ENCODE measurements at regions not wholly inside any gene's neighbourhood (a gene's known extent, or its start where the extent isn't known, plus 50 kb on each side); places are given as distances from the start of the nearest gene placed in this dataset.

- Histone ChIP-seq H3K27me3 (ENCODE audit: control insufficient read depth, insufficient read depth, low read length) (no peaks in the 10 kb centered on the region), H3K36me3 (replicated peaks; ENCODE audit: control insufficient read depth, insufficient read depth, low read length) (no peaks in the 10 kb centered on the region), H3K4me3 (ENCODE audit: insufficient read depth, low read depth, low read length) (no peak overlapping the region)
- no peak for DNase-seq
Observed at GRCh38 chr6:78300885-78301284, 566.5 kb upstream of the IRAK1BP1 start.

- no peaks in the 10 kb centered on the region for H3K36me3 ChIP-seq (replicated peaks; ENCODE audit: control insufficient read depth, insufficient read depth, low read length)
- H3K4me3 ChIP-seq (ENCODE audit: insufficient read depth, low read depth, low read length), result no peak overlapping the region
- DNase-seq, result no peak
- no peaks in the 10 kb centered on the region for H3K27me3 ChIP-seq (ENCODE audit: control insufficient read depth, insufficient read depth, low read length)
Observed at GRCh38 chr6:78302411-78302810, 564.9 kb upstream of the IRAK1BP1 start.

GRCh38 chr6:78308025-78308424 is 559.3 kb upstream of the IRAK1BP1 start:
- H3K4me3 ChIP-seq (ENCODE audit: insufficient read depth, low read depth, low read length), result no peak overlapping the region
- peak; percentile 1 for DNase-seq
- H3K36me3 ChIP-seq (replicated peaks; ENCODE audit: control insufficient read depth, insufficient read depth, low read length), result no peaks in the 10 kb centered on the region
- no peaks in the 10 kb centered on the region for H3K27me3 ChIP-seq (ENCODE audit: control insufficient read depth, insufficient read depth, low read length)

- Histone ChIP-seq H3K36me3 (replicated peaks; ENCODE audit: control insufficient read depth, insufficient read depth, low read length) (no peaks in the 10 kb centered on the region), H3K27me3 (ENCODE audit: control insufficient read depth, insufficient read depth, low read length) (no peaks in the 10 kb centered on the region), H3K4me3 (ENCODE audit: insufficient read depth, low read depth, low read length) (no peak overlapping the region)
- no peak for DNase-seq
Observed at GRCh38 chr6:78322068-78322845, 545.1 kb upstream of the IRAK1BP1 start.

- DNase-seq, result no peak
- H3K36me3 ChIP-seq (replicated peaks; ENCODE audit: control insufficient read depth, insufficient read depth, low read length), result no peaks in the 10 kb centered on the region
- H3K4me3 ChIP-seq (ENCODE audit: insufficient read depth, low read depth, low read length), result no peak overlapping the region
- no peaks in the 10 kb centered on the region for H3K27me3 ChIP-seq (ENCODE audit: control insufficient read depth, insufficient read depth, low read length)
Observed at GRCh38 chr6:78324213-78324612, 543.1 kb upstream of the IRAK1BP1 start.

- DNase-seq, result no peak
- H3K36me3 ChIP-seq (replicated peaks; ENCODE audit: control insufficient read depth, insufficient read depth, low read length), result no peaks in the 10 kb centered on the region
- no peaks in the 10 kb centered on the region for H3K27me3 ChIP-seq (ENCODE audit: control insufficient read depth, insufficient read depth, low read length)
- no peak overlapping the region for H3K4me3 ChIP-seq (ENCODE audit: insufficient read depth, low read depth, low read length)
Observed at GRCh38 chr6:78340755-78341154, 526.6 kb upstream of the IRAK1BP1 start.

- no peak for DNase-seq
- H3K27me3 ChIP-seq (ENCODE audit: control insufficient read depth, insufficient read depth, low read length), result no peaks in the 10 kb centered on the region
- H3K4me3 ChIP-seq (ENCODE audit: insufficient read depth, low read depth, low read length), result no peak overlapping the region
- H3K36me3 ChIP-seq (replicated peaks; ENCODE audit: control insufficient read depth, insufficient read depth, low read length), result no peaks in the 10 kb centered on the region
Observed at GRCh38 chr6:78345882-78346281, 521.5 kb upstream of the IRAK1BP1 start.

GRCh38 chr6:78347191-78347916 is 520.0 kb upstream of the IRAK1BP1 start:
- no peak for DNase-seq

GRCh38 chr6:78353040-78353439 is 514.3 kb upstream of the IRAK1BP1 start:
- DNase-seq, result no peak
- Histone ChIP-seq H3K36me3 (replicated peaks; ENCODE audit: control insufficient read depth, insufficient read depth, low read length) (no peaks in the 10 kb centered on the region), H3K4me3 (ENCODE audit: insufficient read depth, low read depth, low read length) (no peak overlapping the region), H3K27me3 (ENCODE audit: control insufficient read depth, insufficient read depth, low read length) (no peaks in the 10 kb centered on the region)

More at GRCh38 chr6:78347191-78347916, 520.0 kb upstream of the IRAK1BP1 start:
- H3K36me3 ChIP-seq (replicated peaks; ENCODE audit: control insufficient read depth, insufficient read depth, low read length), result no peaks in the 10 kb centered on the region
- H3K27me3 ChIP-seq (ENCODE audit: control insufficient read depth, insufficient read depth, low read length), result no peaks in the 10 kb centered on the region
- no peak overlapping the region for H3K4me3 ChIP-seq (ENCODE audit: insufficient read depth, low read depth, low read length)

GRCh38 chr6:78363688-78364087 is 503.7 kb upstream of the IRAK1BP1 start:
- no peak for DNase-seq
- no peak overlapping the region for H3K4me3 ChIP-seq (ENCODE audit: insufficient read depth, low read depth, low read length)
- no peaks in the 10 kb centered on the region for H3K36me3 ChIP-seq (replicated peaks; ENCODE audit: control insufficient read depth, insufficient read depth, low read length)
- no peaks in the 10 kb centered on the region for H3K27me3 ChIP-seq (ENCODE audit: control insufficient read depth, insufficient read depth, low read length)

- no peaks in the 10 kb centered on the region for H3K36me3 ChIP-seq (replicated peaks; ENCODE audit: control insufficient read depth, insufficient read depth, low read length)
- no peaks in the 10 kb centered on the region for H3K27me3 ChIP-seq (ENCODE audit: control insufficient read depth, insufficient read depth, low read length)
- H3K4me3 ChIP-seq (ENCODE audit: insufficient read depth, low read depth, low read length), result no peak overlapping the region
- no peak for DNase-seq
Observed at GRCh38 chr6:78365473-78365872, 501.9 kb upstream of the IRAK1BP1 start.

- Histone ChIP-seq H3K4me3 (ENCODE audit: insufficient read depth, low read depth, low read length) (no peak overlapping the region), H3K36me3 (replicated peaks; ENCODE audit: control insufficient read depth, insufficient read depth, low read length) (no peaks in the 10 kb centered on the region), H3K27me3 (ENCODE audit: control insufficient read depth, insufficient read depth, low read length) (no peaks in the 10 kb centered on the region)
- no peak for DNase-seq
Observed at GRCh38 chr6:78377056-78377455, 490.3 kb upstream of the IRAK1BP1 start.

- H3K36me3 ChIP-seq (replicated peaks; ENCODE audit: control insufficient read depth, insufficient read depth, low read length), result no peaks in the 10 kb centered on the region
- no peaks in the 10 kb centered on the region for H3K27me3 ChIP-seq (ENCODE audit: control insufficient read depth, insufficient read depth, low read length)
- H3K4me3 ChIP-seq (ENCODE audit: insufficient read depth, low read depth, low read length), result no peak overlapping the region
- no peak for DNase-seq
Observed at GRCh38 chr6:78379982-78380381, 487.4 kb upstream of the IRAK1BP1 start.

GRCh38 chr6:78380541-78380940 is 486.8 kb upstream of the IRAK1BP1 start:
- no peaks in the 10 kb centered on the region for H3K27me3 ChIP-seq (ENCODE audit: control insufficient read depth, insufficient read depth, low read length)
- DNase-seq, result no peak
- no peak overlapping the region for H3K4me3 ChIP-seq (ENCODE audit: insufficient read depth, low read depth, low read length)
- H3K36me3 ChIP-seq (replicated peaks; ENCODE audit: control insufficient read depth, insufficient read depth, low read length), result no peaks in the 10 kb centered on the region

GRCh38 chr6:78383968-78384367 is 483.4 kb upstream of the IRAK1BP1 start:
- Histone ChIP-seq H3K27me3 (ENCODE audit: control insufficient read depth, insufficient read depth, low read length) (no peaks in the 10 kb centered on the region), H3K36me3 (replicated peaks; ENCODE audit: control insufficient read depth, insufficient read depth, low read length) (no peaks in the 10 kb centered on the region), H3K4me3 (ENCODE audit: insufficient read depth, low read depth, low read length) (no peak overlapping the region)
- DNase-seq, result no peak
